Activated CD4-positive, CD25-positive, alpha-beta regulatory T cell treated with anti-CD3 and anti-CD28 coated beads, Interleukin-2, amount 50 U/mL, for 24 hours (primary cell): ENCODE measurements at regions not wholly inside any gene's neighbourhood (a gene's known extent, or its start where the extent isn't known, plus 50 kb on each side); places are given as distances from the start of the nearest gene placed in this dataset.
A peak's percentile ranks its signal among the peaks of the same experiment; 100 is the strongest.

ENCODE experiments used
- ATAC-seq, 2 donors: fragments of 150-1000 bp; cut with Tn5 transposase; one replicate each; pipeline ENCODE4 v1.10.0; 2021; ENCODE audit warnings: mild to moderate bottlenecking in 1 of 2, moderate library complexity in 1 of 2

DNA sequence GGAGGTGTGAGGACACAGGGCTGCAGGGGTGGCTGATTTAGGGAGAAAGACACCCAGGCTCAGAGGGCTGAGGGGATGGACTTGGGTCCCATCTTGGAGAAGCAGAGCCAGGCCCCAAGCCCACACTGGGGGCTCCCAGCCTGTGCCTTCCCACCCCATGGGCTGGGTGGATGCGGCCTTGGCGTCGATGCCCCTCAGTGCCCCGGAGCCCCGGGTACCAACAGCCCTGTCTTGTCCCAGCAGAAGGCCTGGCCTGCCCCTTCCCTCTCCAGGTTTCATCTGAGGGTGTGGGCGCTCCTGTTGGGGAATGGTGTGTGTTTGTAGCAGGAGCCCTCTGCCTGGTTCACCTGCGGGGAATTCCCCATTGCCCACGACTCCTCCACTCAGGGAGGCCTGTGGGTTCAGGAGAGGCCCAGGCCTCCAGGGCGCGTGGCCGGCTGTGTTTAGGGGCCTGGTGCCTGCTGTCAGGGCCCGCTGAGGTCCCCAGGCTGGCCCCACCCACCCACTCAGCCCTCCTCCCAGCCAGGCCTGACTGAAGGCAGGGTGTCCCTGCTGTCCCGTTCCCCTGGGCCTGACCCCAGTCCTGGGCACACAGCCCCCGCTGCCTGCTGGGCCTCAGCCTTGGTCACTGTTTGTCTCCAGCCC is 51.1 kb upstream of the BEGAIN start:
- no peak for ATAC-seq

DNA sequence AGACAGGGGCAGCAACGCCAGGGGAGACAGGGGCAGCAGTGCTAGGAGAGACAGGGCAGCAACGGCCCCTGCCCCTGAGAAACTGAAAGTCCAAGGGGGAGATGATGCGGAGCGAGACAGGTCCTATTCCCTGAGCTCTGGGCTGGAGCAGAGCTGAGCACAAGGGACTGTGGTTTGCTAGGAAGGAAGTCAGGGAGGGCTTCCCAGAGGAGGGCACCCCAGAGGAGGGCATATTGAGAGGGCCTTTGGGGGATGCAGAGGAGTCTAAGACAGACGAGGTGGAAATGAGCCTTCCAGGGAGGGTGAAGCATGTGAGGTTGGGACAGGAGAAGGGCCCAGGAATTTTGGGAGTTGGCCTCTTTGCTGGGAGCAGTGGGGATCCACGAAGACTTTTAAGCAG is 52.1 kb upstream of the BEGAIN start:
- no peak for ATAC-seq

GRCh38 chr14:100640471-100641273 is 53.5 kb upstream of the BEGAIN start:
- ATAC-seq = peak; percentile 94

DNA sequence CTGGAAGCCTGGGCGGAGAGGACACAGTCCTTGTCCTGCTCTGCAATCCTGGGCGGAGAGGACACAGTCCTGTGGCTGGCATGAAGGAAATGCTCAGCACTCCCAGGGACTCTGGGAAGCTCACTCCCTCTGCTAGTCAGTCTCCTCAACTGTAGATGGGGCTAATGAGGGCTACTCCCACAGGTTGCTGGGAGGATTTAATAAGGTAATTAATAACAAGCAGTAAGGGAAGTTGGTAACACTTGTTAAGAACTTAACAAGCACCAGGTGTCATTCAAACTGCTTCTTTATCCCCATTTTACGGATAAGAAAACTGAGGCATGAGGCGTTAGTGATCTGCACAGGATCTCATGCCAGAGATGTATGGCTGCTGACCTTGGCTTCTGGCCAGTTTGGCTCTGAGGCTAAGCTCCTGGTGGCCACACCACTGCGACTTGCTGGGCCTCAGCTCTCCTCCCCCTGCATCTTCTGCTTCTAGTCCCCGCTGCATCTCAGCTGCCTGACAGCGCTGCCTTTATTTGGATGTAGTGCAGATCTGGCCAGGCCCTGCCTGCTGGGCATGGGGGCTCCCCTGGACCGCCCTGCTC is 54.1 kb upstream of the BEGAIN start:
- ATAC-seq = no peak

DNA sequence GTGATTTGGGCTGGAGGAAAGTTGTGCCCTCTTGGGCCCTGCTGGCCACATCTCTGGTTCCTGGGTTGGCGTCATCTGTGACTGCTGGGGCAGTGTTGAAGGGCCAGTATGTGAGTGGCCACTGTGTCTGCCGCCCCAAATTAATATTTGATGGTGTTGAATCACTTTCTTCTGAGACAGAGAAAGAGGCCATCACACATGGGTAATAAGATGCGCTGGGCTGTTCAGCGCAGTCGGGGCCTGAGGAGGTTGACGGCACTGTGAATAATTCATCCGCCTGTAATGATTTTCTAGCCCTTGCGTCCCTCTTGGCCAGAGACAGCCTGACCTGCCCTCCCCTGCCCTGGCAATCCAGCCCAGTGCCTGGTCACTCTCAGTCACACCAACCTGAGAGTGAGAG is 56.2 kb upstream of the BEGAIN start:
- ATAC-seq = no peak

DNA sequence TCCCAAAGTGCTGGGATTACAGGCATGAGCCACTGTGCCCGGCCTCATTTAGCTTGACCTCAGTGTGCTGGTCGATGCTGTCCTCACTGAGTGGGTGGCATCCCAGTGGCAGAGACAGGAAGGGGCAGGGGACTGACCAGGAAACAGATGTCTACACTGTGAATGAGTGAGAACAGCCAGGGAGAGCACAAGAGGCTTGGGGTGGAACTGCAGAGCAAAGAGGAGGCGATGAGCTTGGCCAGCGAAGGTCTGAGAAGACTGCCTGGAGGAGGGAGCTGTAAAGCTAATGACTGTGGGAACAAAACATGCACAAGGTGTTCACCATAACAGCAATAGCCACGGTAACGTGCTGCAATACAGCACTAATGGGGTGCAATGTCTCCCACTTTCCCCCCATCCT is 57.2 kb upstream of the BEGAIN start:
- ATAC-seq = no peak

GRCh38 chr14:100644784-100645183 is 57.6 kb upstream of the BEGAIN start:
- no peak for ATAC-seq

GRCh38 chr14:100645196-100645981 is 58.2 kb upstream of the BEGAIN start:
- ATAC-seq = peak; percentile 84 to 93

GRCh38 chr14:100645982-100646314 is 58.7 kb upstream of the BEGAIN start:
- ATAC-seq = no peak

DNA sequence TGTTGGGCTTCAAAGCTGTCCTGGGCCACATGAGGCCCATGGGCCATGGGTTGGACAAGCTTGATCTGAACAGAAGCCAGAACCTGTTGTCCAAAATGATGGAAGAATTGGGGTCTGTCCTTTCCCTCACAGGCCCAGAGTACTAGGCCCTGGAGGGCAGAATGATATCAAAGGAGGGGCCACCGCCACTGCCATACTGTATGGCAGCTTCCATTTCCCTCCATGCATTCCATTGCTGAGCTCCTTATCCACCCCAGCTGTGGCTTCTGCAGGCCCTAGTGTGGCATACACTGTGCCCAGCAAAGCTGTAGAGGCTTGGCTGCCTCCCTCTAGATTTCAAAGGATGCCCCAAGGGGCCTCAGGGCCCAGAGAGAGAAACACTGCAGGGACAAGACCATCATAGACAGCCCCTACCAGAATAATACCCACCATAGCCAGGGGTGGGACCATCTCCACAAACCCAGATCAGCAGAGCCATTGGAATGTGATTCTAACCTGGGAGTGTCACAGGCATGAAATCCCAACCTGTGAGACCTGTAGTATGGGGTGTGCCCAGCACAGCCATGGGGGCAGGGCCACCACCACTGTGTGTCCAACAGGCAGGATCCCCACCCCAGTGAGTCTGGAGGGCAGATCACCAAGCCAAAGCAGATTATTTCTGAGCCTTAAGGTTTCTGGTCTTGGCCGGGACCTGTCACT is 61.4 kb upstream of the BEGAIN start:
- no peak for ATAC-seq

DNA sequence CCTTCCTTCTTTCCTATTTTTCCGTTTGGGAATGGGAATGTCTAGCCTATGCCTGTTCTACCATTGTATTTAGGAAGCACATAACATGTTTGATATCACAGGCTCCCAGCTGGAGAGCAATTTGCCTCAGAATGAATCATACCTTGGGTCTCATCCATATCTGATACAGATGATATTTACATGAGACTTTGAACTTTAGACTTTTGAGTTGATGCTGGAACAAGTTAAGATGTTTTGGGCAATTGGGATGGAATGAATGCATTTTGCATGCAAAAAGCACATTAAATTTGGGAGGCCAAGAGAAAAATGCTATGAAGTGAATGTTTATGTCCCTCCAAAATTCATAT is 61.9 kb upstream of the BEGAIN start:
- no peak for ATAC-seq

DNA sequence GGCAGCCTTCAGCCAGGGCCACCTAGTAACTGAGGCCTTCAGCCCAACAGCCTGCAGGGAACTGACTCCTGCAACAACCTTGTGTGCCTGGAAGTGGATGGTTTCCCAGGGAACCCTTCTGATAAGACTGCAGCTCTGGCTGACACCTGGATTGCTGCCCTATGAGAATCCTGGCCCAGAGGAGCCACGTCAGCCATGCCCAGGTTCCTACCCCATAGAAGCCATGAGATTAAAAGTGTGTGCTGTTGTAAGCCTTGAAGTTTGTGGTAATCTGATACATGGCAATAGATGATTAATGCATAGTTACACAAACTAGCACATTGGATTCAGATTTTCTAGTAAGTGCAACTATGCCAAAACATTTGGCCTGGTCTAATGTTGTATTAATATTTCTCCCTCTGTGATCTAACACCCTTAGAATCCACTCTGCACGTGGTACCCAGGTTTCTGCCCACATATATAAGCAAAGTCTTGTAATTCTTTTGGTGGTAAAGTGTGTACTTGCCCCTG is 64.8 kb upstream of the BEGAIN start:
- ATAC-seq = no peak

- no peak for ATAC-seq
Measured at GRCh38 chr14:100652744-100653143, 65.5 kb upstream of the BEGAIN start.

- no peak for ATAC-seq
Measured at GRCh38 chr14:100653409-100653808, 66.2 kb upstream of the BEGAIN start.

DNA sequence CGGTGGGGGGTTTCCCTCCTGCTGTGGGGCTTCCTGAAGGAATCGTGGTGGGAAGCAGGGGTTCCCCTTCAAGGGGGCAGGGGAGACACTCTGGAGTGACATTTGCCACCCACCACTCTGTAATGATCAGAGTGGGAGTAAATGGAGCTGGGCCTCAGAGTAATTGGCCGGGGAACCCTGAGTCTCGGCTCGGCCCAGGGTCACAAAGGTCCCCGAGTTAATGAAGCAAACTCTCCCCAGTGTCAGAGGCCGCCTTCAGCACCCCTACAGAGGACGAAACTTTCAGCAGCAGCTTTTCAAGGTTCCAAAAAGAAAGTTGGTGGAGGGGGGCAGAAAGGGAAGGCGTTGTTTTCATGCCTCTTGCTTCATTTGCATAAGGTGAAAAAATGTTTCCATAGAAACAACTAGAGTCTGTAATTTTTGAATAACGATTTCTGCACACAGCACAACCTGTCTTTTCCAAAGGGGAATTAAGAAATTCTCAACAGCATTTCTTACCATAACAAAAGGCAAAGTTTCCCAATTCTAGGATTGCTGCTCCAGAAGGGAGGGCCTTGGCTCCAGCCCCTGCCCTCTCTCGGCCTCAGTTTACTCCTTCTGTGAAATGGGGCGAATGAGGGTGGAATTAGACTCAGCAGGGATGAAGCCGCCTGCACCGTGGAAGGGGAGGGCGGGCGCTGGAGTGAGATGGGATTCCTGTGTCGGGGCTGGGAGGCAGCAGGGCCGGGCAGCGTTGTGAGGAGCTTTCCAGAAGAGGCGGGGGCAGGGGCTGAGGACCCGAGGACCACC is 67.0 kb upstream of the BEGAIN start:
- no peak for ATAC-seq

DNA sequence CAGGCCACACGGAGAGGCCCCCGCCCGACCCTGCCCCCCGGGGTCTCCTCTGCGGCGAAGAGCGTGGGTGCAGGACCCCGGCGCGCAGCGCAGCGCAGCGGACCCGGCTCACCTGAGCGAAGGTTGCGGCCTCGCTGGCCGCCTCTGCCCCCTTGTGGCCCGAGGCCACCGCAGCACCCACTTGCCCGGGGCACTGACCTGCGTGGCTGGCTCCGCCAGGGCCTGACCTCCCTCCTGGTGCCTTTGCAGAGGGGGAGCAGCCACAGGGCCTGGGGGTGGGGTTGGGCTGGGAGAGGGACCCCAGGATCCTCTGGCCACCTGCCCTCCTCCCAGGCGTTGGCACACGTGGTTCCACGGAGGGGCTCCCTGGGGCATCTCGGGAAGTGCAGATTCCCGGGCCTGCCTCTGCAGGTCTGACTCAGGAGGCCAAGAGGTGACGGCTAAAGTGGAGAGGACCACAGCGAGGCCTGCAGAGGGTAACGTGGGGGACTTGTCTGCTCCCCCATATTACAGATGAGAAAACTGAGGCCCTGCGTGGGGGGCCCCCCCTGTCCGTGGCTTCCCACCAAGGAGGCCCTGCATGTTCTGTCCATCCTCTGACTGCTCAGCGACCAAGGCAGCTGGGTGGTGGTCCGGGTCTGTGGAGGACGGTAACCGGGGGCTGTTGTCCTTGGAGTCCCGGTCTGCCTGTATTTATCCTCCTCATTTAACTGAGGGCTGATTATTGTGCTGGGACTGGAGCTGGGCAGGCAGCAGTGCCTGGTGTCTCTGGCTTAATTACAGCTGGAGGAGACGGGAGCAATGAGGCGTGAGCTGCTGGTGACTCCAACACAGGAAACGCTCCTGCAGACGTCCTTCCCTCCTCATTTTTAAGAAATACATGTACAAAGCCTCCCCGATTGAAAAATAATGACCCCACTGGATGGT is 67.9 kb upstream of the BEGAIN start:
- peak; percentile 60 to 65 for ATAC-seq

DNA sequence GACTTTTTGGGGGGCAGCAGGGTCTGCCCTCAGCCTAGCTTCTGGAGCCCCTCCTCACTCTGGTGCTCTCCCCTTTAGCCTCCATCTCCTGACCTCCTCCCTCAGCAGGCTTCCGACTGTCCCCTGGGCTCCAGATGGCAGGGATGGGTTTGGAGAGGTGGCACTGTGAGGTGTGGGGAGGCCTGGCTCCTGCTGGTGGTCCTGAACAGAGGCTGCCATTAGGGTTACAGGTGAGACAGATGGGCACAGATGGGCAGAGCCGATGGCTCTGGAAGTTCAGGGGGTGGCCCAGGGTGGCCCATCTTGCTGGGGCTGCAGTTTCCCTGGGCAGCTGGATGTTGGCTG is 68.5 kb upstream of the BEGAIN start:
- no peak for ATAC-seq

GRCh38 chr14:100656996-100657395 is 69.7 kb upstream of the DLK1 start:
- no peak for ATAC-seq

DNA sequence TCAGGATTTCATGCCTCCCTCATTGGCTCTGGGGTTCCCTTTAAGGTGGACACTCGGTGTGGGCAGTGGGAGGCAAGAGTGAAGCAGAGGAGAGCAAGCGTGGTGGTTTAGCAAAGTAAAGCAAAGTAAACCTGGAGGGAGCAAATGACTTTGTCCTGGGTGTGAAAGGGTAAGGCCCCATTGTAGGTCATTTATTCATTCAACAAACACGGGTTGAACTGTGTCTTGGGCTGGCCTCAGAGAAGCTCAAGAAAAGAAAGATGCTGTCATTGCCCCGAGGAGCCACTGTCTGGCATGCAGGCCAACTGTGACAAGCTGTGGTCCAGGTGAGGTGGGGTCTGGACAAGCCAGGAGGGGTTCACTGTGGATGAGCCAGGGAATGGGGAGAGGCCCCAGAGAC is 68.9 kb upstream of the DLK1 start:
- ATAC-seq = no peak

DNA sequence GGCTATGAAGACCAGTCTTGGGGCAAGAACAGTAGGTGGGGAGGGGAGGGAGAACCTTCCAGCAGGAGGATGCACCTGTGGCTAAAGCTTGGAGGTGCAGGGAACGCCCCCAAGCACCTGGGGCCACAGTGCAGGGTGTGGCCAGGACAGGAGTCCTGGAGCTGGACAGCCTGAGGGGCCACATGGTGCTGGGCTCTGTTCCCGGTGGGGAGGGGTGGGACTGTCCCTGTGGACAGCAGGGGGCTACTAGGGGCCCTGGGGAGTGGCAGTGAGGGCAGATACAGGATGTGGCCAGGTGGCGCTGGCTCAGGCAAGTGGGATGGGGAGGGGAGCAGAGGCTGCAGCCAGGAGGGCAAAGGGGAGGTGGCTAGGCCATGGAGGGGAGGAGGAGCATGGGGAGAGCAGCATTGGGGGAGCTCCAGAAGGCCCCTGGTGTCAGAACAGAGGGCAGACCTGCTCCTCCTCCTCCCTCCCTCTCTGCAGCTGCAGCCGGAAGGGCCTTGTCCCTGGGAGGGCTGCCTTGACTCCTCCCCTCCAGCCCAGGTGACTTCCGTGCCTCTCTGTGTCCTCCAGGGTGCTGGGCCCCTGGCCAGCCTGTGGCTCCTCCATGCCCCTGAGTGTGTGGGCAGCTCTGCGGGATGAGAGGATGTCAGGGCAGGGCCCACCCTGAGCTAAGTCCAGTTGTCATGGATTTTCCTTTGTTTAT is 68.4 kb upstream of the DLK1 start:
- ATAC-seq = no peak
